Hepatocyte (in vitro differentiated cells): ENCODE measurements at regions not wholly inside any gene's neighbourhood (a gene's known extent, or its start where the extent isn't known, plus 50 kb on each side); places are given as distances from the start of the nearest gene placed in this dataset.

ENCODE experiments used
- CTCF ChIP-seq: fragments of 200-600 bp; sonication (generic); IDR thresholded peaks from 2 replicates; pipeline ENCODE4 v1.5.1; 2016; ENCODE audit warnings: antibody characterized with exemption, mild to moderate bottlenecking; ENCODE audit not compliant: poor library complexity
- EZH2 ChIP-seq: fragments of 200-600 bp; sonication (generic); IDR thresholded peaks from 2 replicates; pipeline ENCODE4 v1.6.1; 2016; ENCODE audit warnings: antibody characterized with exemption, mild to moderate bottlenecking, borderline replicate concordance

GRCh38 chr12:17076811-17077210 is 470.8 kb upstream of the LMO3 start:
- TF ChIP-seq EZH2 (no peak), CTCF (no peak)
